GM12878 (cell line): ENCODE measurements at regions not wholly inside any gene's neighbourhood (a gene's known extent, or its start where the extent isn't known, plus 50 kb on each side); places are given as distances from the start of the nearest gene placed in this dataset.

Experiments used
- CTCF ChIP-seq, 3 experiments: IDR thresholded peaks in 2 of 3; conservative IDR thresholded peaks in 1 of 3; 2 replicates each; pipeline ENCODE4 v1.5.1; 2011; ENCODE audit warnings: low read depth in 3 of 3, low read length in 3 of 3, mild to moderate bottlenecking in 3 of 3, control low read depth in 2 of 3, moderate library complexity in 2 of 3, inconsistent platforms in 1 of 3, mixed read lengths in 1 of 3; ENCODE audit not compliant: control insufficient read depth in 2 of 3, insufficient read depth in 1 of 3; ENCODE audit errors: extremely low read depth in 1 of 3
- POLR2AphosphoS2 ChIP-seq: IDR thresholded peaks from 2 replicates; pipeline ENCODE4 v1.6.1; 2011; ENCODE audit warnings: low read depth, mild to moderate bottlenecking, low read length, improper control_type of control experiment, moderate library complexity
- POLR2AphosphoS5 ChIP-seq: IDR thresholded peaks from 2 replicates; pipeline ENCODE4 v1.6.1; 2011; ENCODE audit warnings: mild to moderate bottlenecking, low read length, inconsistent platforms
- RELA ChIP-seq: fragments of 450-650 bp; IDR thresholded peaks from 2 replicates; pipeline ENCODE4 v1.8.0; 2014; ENCODE audit warnings: borderline replicate concordance; ENCODE audit not compliant: partially characterized antibody

DNA sequence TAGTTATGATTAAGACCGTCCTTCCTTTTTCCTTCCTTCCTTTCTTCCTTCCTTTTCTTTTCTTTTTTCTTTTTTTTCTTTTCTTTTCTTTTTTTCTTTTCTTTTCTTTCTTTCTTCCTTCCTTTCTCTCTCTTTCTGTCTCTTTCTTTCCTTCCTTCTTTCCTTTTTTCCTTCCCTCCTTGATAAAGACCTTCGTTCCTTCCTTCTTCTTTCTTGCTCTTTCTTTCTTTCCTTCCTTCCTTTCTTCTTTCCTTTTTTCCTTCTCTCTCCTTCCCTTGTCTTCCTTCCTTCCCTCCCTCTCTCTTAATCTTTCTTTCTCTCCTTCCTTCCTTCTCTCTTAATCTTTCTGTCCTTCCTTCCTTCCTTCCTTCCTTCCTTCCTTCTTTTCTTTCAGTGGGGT is 130.9 kb downstream of the PAPOLA start:
- no peak for TF ChIP-seq POLR2AphosphoS2
- TF ChIP-seq POLR2AphosphoS5, result no peak
- TF ChIP-seq CTCF (IDR thresholded peaks at IDR 0.05 in 2 of 3, conservative IDR thresholded peaks at IDR 0.05 in 1 of 3; ENCODE audit: control insufficient read depth in 2 of 3, extremely low read depth in 1 of 3, insufficient read depth in 1 of 3, low read depth in 3 of 3, low read length in 3 of 3), result no peak
- TF ChIP-seq RELA, result no peak
